Liver (tissue), 8 donors: ENCODE measurements at regions not wholly inside any gene's neighbourhood (a gene's known extent, or its start where the extent isn't known, plus 50 kb on each side); places are given as distances from the start of the nearest gene placed in this dataset.

Experiments
- DNase-seq: peaks from one replicate; pipeline ENCODE4 v3.0.0-alpha.2; 2017; ENCODE audit warnings: low spot score
- H3K27ac ChIP-seq, 2 donors: one replicate each; pipeline ENCODE4 v1.7.0; 2013; ENCODE audit warnings: inconsistent platforms in 2 of 2, low read length in 2 of 2, control low read depth in 1 of 2, low read depth in 1 of 2, mild to moderate bottlenecking in 1 of 2
- H3K27me3 ChIP-seq, 4 donors: one replicate each; pipeline versions ENCODE4 v1.6.1 to v1.7.0; 2013; ENCODE audit warnings: low read length in 3 of 4, inconsistent platforms in 1 of 4, mild to moderate bottlenecking in 1 of 4, moderate library complexity in 1 of 4; ENCODE audit not compliant: control insufficient read depth in 4 of 4, insufficient read depth in 4 of 4
- H3K36me3 ChIP-seq, 4 donors: one replicate each; pipeline versions ENCODE4 v1.6.1 to v1.7.0; 2013; ENCODE audit warnings: low read length in 3 of 4, mild to moderate bottlenecking in 3 of 4, low read depth in 1 of 4, moderate library complexity in 1 of 4; ENCODE audit not compliant: control insufficient read depth in 4 of 4, insufficient read depth in 3 of 4
- H3K4me1 ChIP-seq, 4 donors: one replicate each; pipeline versions ENCODE4 v1.6.1 to v1.7.0; 2013; ENCODE audit warnings: low read length in 3 of 4, mild to moderate bottlenecking in 3 of 4, moderate library complexity in 1 of 4; ENCODE audit not compliant: control insufficient read depth in 4 of 4, insufficient read depth in 4 of 4
- H3K4me3 ChIP-seq, 3 donors: one replicate each; pipeline versions ENCODE4 v1.6.1 to v1.7.0; 2013; ENCODE audit warnings: low read length in 3 of 3, control low read depth in 1 of 3, low read depth in 1 of 3, mild to moderate bottlenecking in 1 of 3
- H3K9ac ChIP-seq, 2 donors: one replicate each; pipeline ENCODE4 v1.7.0; 2013; ENCODE audit warnings: low read length in 2 of 2, mild to moderate bottlenecking in 2 of 2, moderate library complexity in 2 of 2, control low read depth in 1 of 2, low read depth in 1 of 2
- H3K9me3 ChIP-seq, 4 donors: one replicate each; pipeline versions ENCODE4 v1.6.1 to v1.7.0; 2013; ENCODE audit warnings: low read length in 3 of 4; ENCODE audit not compliant: control insufficient read depth in 4 of 4
- ATF3 ChIP-seq: IDR thresholded peaks from 2 replicates; pipeline ENCODE4 v1.6.1; 2016; ENCODE audit warnings: antibody characterized with exemption
- CTCF ChIP-seq: fragments of 150-350 bp; IDR thresholded peaks from 2 replicates; pipeline ENCODE4 v1.5.1; 2017; ENCODE audit warnings: improper control_type of control experiment, low read depth, low read length; ENCODE audit not compliant: missing input control
- EGR1 ChIP-seq, 2 donors: IDR thresholded peaks; 2 replicates each; pipeline ENCODE4 v1.6.1; 2016 to 2018; ENCODE audit warnings: antibody characterized with exemption in 2 of 2, low read depth in 2 of 2
- FOXA1 ChIP-seq: IDR thresholded peaks from 2 replicates; pipeline ENCODE4 v1.6.1; 2016; ENCODE audit warnings: antibody characterized with exemption
- FOXA2 ChIP-seq: IDR thresholded peaks from 2 replicates; pipeline ENCODE4 v1.6.1; 2016; ENCODE audit warnings: antibody characterized with exemption
- GABPA ChIP-seq, 2 donors: IDR thresholded peaks in 1 of 2; conservative IDR thresholded peaks in 1 of 2; 2 replicates each; pipeline ENCODE4 v1.6.1; 2016; ENCODE audit warnings: antibody characterized with exemption in 2 of 2, mild to moderate bottlenecking in 1 of 2, moderate library complexity in 1 of 2
- HNF4A ChIP-seq, 2 donors: conservative IDR thresholded peaks; 2 replicates each; pipeline ENCODE4 v1.6.1; 2016; ENCODE audit warnings: antibody characterized with exemption in 2 of 2, mild to moderate bottlenecking in 2 of 2
- HNF4G ChIP-seq: IDR thresholded peaks from 2 replicates; pipeline ENCODE4 v1.6.1; 2016; ENCODE audit warnings: antibody characterized with exemption
- JUND ChIP-seq, 2 donors: IDR thresholded peaks; 2 replicates each; pipeline ENCODE4 v1.6.1; 2016; ENCODE audit warnings: antibody characterized with exemption in 2 of 2
- MAX ChIP-seq: IDR thresholded peaks from 2 replicates; pipeline ENCODE4 v1.6.1; 2016; ENCODE audit warnings: antibody characterized with exemption
- NR2F2 ChIP-seq: IDR thresholded peaks from 2 replicates; pipeline ENCODE4 v1.6.1; 2016; ENCODE audit warnings: antibody characterized with exemption
- RAD21 ChIP-seq, 2 donors: IDR thresholded peaks; 2 replicates each; pipeline ENCODE4 v1.6.1; 2016; ENCODE audit warnings: antibody characterized with exemption in 2 of 2, mild to moderate bottlenecking in 2 of 2
- REST ChIP-seq: IDR thresholded peaks from 2 replicates; pipeline ENCODE4 v1.6.1; 2016; ENCODE audit warnings: antibody characterized with exemption, mild to moderate bottlenecking
- RXRA ChIP-seq, 2 donors: IDR thresholded peaks; 2 replicates each; pipeline ENCODE4 v1.6.1; 2017 to 2018; ENCODE audit warnings: antibody characterized with exemption in 2 of 2, mild to moderate bottlenecking in 1 of 2
- SP1 ChIP-seq: IDR thresholded peaks from 2 replicates; pipeline ENCODE4 v1.6.1; 2018; ENCODE audit warnings: antibody characterized with exemption, mild to moderate bottlenecking
- TAF1 ChIP-seq: conservative IDR thresholded peaks from 2 replicates; pipeline ENCODE4 v1.6.1; 2016; ENCODE audit warnings: antibody characterized with exemption, mild to moderate bottlenecking
- YY1 ChIP-seq: IDR thresholded peaks from 2 replicates; pipeline ENCODE4 v1.6.1; 2016; ENCODE audit warnings: antibody characterized with exemption, mild to moderate bottlenecking
- ZBTB33 ChIP-seq: IDR thresholded peaks from 2 replicates; pipeline ENCODE4 v1.6.1; 2016; ENCODE audit warnings: antibody characterized with exemption
- WGBS: extraction: QIAGEN DNeasy Blood & Tissue Kit; methylation state at CpG from one replicate; pipeline ENCODE4 v1.1.7; 2013; 5-methylcytosine and 5-hydroxymethylcytosine counted together
- donor health status: healthy.
- donor health status: healthy.
- donor health status: healthy.
- donor health status: healthy.
- donor health status: healthy.

- no peak overlapping the region for H3K27ac ChIP-seq
- no peak for DNase-seq
- WGBS = 97% methylated on average over 6 of the region's 6 CpGs
- TF ChIP-seq HNF4A (conservative IDR thresholded peaks at IDR 0.05) (no peak), ZBTB33 (no peak), EGR1 (IDR thresholded peaks at IDR 0.05; ENCODE audit: low read depth in 2 of 2) (no peak), SP1 (no peak), JUND (IDR thresholded peaks at IDR 0.05) (no peak), RAD21 (IDR thresholded peaks at IDR 0.05) (no peak), YY1 (no peak), NR2F2 (no peak), CTCF (no peak), MAX (no peak), HNF4G (no peak), ATF3 (no peak), TAF1 (no peak), GABPA (IDR thresholded peaks at IDR 0.05 in 1 of 2, conservative IDR thresholded peaks at IDR 0.05 in 1 of 2) (no peak)
- no peaks in the 10 kb centered on the region for H3K36me3 ChIP-seq
- no peaks in the 10 kb centered on the region for H3K27me3 ChIP-seq
- no peak overlapping the region for H3K4me3 ChIP-seq
- H3K4me1 ChIP-seq = no peaks in the 10 kb centered on the region
- H3K9ac ChIP-seq = no peak overlapping the region
- no peaks in the 10 kb centered on the region for H3K9me3 ChIP-seq
Observed at GRCh38 chr4:123667496-123667895, 270.9 kb downstream of the SPRY1 start.

- H3K27ac ChIP-seq = no peak overlapping the region
- no peak overlapping the region for H3K4me3 ChIP-seq
- TF ChIP-seq GABPA (IDR thresholded peaks at IDR 0.05 in 1 of 2, conservative IDR thresholded peaks at IDR 0.05 in 1 of 2) (no peak), HNF4G (no peak), EGR1 (IDR thresholded peaks at IDR 0.05; ENCODE audit: low read depth in 2 of 2) (no peak), CTCF (no peak), REST (no peak), SP1 (no peak), RXRA (IDR thresholded peaks at IDR 0.05) (no peak), TAF1 (no peak), NR2F2 (no peak), YY1 (no peak), HNF4A (conservative IDR thresholded peaks at IDR 0.05) (no peak), RAD21 (IDR thresholded peaks at IDR 0.05) (no peak), ATF3 (no peak), FOXA1 (no peak), FOXA2 (no peak)
- no peak for DNase-seq
- H3K9me3 ChIP-seq = no peaks in the 10 kb centered on the region
- H3K9ac ChIP-seq = no peak overlapping the region
- no peaks in the 10 kb centered on the region for H3K36me3 ChIP-seq
- no peaks in the 10 kb centered on the region for H3K27me3 ChIP-seq
- no peaks in the 10 kb centered on the region for H3K4me1 ChIP-seq
- WGBS = 98% methylated on average over 2 of the region's 2 CpGs
Observed at GRCh38 chr4:123667991-123668390, 271.4 kb downstream of the SPRY1 start.
